ENCODE measurements at regions not wholly inside any gene's neighbourhood (a gene's known extent, or its start where the extent isn't known, plus 50 kb on each side); places are given as distances from the start of the nearest gene placed in this dataset.

DNA sequence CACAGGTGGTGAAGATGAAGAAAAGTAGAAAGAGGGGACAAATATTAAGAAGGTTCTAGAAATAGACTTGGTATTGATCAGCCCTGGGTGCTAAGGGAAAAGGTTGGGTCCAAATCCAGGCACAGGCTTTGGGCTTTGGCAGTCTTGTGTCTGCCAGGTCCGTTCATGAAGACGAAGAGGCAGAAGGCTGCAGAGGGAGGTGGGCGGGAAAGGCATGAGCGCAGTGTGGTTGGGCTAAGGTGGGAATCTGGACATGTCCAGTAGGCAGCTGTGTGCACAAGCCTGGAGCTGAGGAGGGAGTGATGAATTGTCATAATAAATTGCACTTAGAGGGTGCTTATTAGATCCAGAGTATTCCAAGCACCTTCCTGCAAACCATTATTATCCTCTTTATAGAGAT, 105.7 kb upstream of the TEX51 start:
- TF ChIP-seq, protein P1, sequence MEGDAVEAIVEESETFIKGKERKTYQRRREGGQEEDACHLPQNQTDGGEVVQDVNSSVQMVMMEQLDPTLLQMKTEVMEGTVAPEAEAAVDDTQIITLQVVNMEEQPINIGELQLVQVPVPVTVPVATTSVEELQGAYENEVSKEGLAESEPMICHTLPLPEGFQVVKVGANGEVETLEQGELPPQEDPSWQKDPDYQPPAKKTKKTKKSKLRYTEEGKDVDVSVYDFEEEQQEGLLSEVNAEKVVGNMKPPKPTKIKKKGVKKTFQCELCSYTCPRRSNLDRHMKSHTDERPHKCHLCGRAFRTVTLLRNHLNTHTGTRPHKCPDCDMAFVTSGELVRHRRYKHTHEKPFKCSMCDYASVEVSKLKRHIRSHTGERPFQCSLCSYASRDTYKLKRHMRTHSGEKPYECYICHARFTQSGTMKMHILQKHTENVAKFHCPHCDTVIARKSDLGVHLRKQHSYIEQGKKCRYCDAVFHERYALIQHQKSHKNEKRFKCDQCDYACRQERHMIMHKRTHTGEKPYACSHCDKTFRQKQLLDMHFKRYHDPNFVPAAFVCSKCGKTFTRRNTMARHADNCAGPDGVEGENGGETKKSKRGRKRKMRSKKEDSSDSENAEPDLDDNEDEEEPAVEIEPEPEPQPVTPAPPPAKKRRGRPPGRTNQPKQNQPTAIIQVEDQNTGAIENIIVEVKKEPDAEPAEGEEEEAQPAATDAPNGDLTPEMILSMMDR (IDR thresholded peaks at IDR 0.05), result no peak
- TF ChIP-seq EP300 (IDR thresholded peaks at IDR 0.05) (no peak), POLR2A (IDR thresholded peaks at IDR 0.05) (no peak)
